Keratinocyte (primary cell): ENCODE measurements at regions not wholly inside any gene's neighbourhood (a gene's known extent, or its start where the extent isn't known, plus 50 kb on each side); places are given as distances from the start of the nearest gene placed in this dataset.

Source experiments
- DNase-seq: peaks from one replicate; pipeline ENCODE4 v3.0.0-alpha.2; 2011; ENCODE audit warnings: low read depth, missing footprints, low spot score
- FAIRE-seq: peaks from 2 replicates; lab custom pipeline; 2011; peaks lifted over from hg19 to GRCh38; lab: Jason Lieb, UNC
- H2AFZ ChIP-seq: 2 replicates; pipeline ENCODE4 v1.6.0; 2012; ENCODE audit warnings: low read length, control low read depth, inconsistent platforms; ENCODE audit not compliant: control insufficient read depth
- H3K27ac ChIP-seq: 2 replicates; pipeline ENCODE4 v1.5.1; 2011; ENCODE audit warnings: low read length; ENCODE audit not compliant: control insufficient read depth, insufficient read depth
- H3K27me3 ChIP-seq: 3 replicates; pipeline ENCODE4 v1.6.0; 2011; ENCODE audit warnings: low read length; ENCODE audit not compliant: control insufficient read depth, insufficient read depth; ENCODE audit errors: extremely low read depth
- H3K36me3 ChIP-seq, 2 experiments: 2 replicates in 1 of 2; 3 replicates in 1 of 2; pipeline ENCODE4 v1.5.1; 2011; ENCODE audit warnings: low read length in 2 of 2, mild to moderate bottlenecking in 1 of 2; ENCODE audit not compliant: control insufficient read depth in 2 of 2, insufficient read depth in 2 of 2; ENCODE audit errors: extremely low read depth in 1 of 2
- H3K4me1 ChIP-seq: 3 replicates; pipeline ENCODE4 v1.5.1; 2011; ENCODE audit warnings: low read length; ENCODE audit not compliant: control insufficient read depth, insufficient read depth; ENCODE audit errors: extremely low read depth
- H3K4me2 ChIP-seq: 3 replicates; pipeline ENCODE4 v1.6.0; 2011; ENCODE audit warnings: low read depth, low read length; ENCODE audit not compliant: control insufficient read depth, insufficient read depth; ENCODE audit errors: extremely low read depth
- H3K4me3 ChIP-seq, 3 experiments: fragments of 200-600 bp in 1 of 3; sonication (generic) in 1 of 3; 2 replicates in 2 of 3; 3 replicates in 1 of 3; pipeline ENCODE4 v1.5.1; 2011 to 2016; ENCODE audit warnings: low read length in 3 of 3, mild to moderate bottlenecking in 3 of 3, control low read depth in 2 of 3, inconsistent platforms in 1 of 3, low read depth in 1 of 3, mixed read lengths in 1 of 3, mixed run types in 1 of 3, moderate library complexity in 1 of 3; ENCODE audit not compliant: control insufficient read depth in 2 of 3, insufficient read depth in 2 of 3; ENCODE audit errors: extremely low read depth in 1 of 3
- H3K79me2 ChIP-seq: 2 replicates; pipeline ENCODE4 v1.6.0; 2012; ENCODE audit warnings: low read length; ENCODE audit not compliant: control insufficient read depth, insufficient read depth
- H3K9ac ChIP-seq: 3 replicates; pipeline ENCODE4 v1.6.0; 2011; ENCODE audit warnings: low read length; ENCODE audit not compliant: control insufficient read depth, insufficient read depth; ENCODE audit errors: extremely low read depth
- H3K9me1 ChIP-seq: 3 replicates; pipeline ENCODE4 v1.6.0; 2011; ENCODE audit warnings: low read length; ENCODE audit not compliant: control insufficient read depth, insufficient read depth; ENCODE audit errors: extremely low read depth
- H3K9me3 ChIP-seq: 2 replicates; pipeline ENCODE4 v1.5.1; 2012; ENCODE audit warnings: low read depth, low read length; ENCODE audit not compliant: control insufficient read depth
- H4K20me1 ChIP-seq: 3 replicates; pipeline ENCODE4 v1.6.0; 2011; ENCODE audit warnings: low read length; ENCODE audit not compliant: control insufficient read depth, insufficient read depth; ENCODE audit errors: extremely low read depth
- EZH2 ChIP-seq: IDR thresholded peaks from one replicate; pipeline ENCODE4 v1.6.1; 2012; ENCODE audit warnings: inconsistent platforms, mild to moderate bottlenecking, low read length, moderate library complexity
- dilution Hi-C: fragments of 300-500 bp; cut with MboI; formaldehyde crosslinking; loops from one replicate; pipeline ENCODE4 v1.7.0; 2020; ENCODE audit warnings: low sequenced_read_pairs; ENCODE audit not compliant: extremely low pct_ligation_motif_present
- TF ChIP-seq, protein P1 (sequence below), 3 experiments: IDR thresholded peaks in 1 of 3; conservative IDR thresholded peaks in 1 of 3; optimal IDR thresholded peaks in 1 of 3; 2 replicates in 2 of 3; 3 replicates in 1 of 3; pipeline versions ENCODE3 to v1.5.1; 2011; ENCODE audit warnings: low read length in 3 of 3, mild to moderate bottlenecking in 3 of 3, moderate library complexity in 2 of 3, control low read depth in 1 of 3, inconsistent platforms in 1 of 3; ENCODE audit not compliant: insufficient read depth in 2 of 3; ENCODE audit errors: extremely low read depth in 1 of 3

DNA sequence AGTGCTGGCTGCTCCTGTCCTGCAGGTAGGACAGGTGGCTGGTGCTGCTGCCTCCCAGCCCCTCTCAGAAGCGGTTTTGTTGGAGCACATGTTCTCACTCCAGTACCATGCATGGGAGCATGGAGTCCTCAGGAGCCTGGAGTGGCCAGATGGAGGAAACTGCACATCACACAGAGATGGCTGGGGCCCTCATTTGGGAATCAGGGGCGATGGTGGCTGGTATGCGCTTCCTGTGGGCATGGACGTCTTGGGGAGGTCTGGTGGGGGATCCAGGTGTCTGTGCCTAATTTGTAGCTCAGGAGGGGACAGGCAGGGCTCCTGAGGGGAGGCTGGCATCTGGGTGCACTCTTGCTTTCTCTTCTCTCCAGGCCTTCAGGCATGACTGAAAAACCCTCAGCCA lies 168.2 kb downstream of the KLF13 start:
- dilution Hi-C loops = no loop called here
- no peak overlapping the region for H3K4me2 ChIP-seq
- no peak for FAIRE-seq

DNA sequence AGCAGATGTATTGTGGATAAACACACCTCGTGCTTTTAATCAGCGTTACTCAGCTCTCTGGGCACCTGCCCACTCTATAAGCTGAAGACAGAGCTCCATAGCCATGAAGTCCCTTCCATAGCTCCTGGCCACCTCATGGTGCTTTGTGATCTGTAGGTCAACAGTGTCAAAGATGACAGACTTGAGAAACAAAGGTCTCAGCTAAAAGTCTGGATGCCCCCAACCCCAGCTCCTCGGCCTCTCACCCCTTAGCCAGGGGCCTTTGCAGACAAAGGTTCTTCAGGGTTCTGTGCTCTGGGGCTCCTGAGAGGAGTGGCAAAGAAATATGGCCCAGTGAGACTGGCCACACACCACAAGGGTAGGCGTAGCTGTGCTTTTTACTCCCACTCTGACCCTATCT lies 168.6 kb downstream of the KLF13 start:
- H3K9me3 ChIP-seq = no peaks in the 10 kb centered on the region
- DNase-seq (no peak), FAIRE-seq (no peak)
- dilution Hi-C loops = no loop called here
- TF ChIP-seq, protein P1, sequence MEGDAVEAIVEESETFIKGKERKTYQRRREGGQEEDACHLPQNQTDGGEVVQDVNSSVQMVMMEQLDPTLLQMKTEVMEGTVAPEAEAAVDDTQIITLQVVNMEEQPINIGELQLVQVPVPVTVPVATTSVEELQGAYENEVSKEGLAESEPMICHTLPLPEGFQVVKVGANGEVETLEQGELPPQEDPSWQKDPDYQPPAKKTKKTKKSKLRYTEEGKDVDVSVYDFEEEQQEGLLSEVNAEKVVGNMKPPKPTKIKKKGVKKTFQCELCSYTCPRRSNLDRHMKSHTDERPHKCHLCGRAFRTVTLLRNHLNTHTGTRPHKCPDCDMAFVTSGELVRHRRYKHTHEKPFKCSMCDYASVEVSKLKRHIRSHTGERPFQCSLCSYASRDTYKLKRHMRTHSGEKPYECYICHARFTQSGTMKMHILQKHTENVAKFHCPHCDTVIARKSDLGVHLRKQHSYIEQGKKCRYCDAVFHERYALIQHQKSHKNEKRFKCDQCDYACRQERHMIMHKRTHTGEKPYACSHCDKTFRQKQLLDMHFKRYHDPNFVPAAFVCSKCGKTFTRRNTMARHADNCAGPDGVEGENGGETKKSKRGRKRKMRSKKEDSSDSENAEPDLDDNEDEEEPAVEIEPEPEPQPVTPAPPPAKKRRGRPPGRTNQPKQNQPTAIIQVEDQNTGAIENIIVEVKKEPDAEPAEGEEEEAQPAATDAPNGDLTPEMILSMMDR (optimal IDR thresholded peaks at IDR 0.05 in 1 of 3, IDR thresholded peaks at IDR 0.05 in 1 of 3, conservative IDR thresholded peaks at IDR 0.05 in 1 of 3; ENCODE audit: extremely low read depth in 1 of 3, insufficient read depth in 2 of 3, low read length in 3 of 3) = no peak
- TF ChIP-seq EZH2 = no peak
- no peaks in the 10 kb centered on the region for H3K36me3 ChIP-seq
- H3K79me2 ChIP-seq = no peaks in the 10 kb centered on the region
- H3K4me2 ChIP-seq = no peak overlapping the region
- no peak overlapping the region for H2AFZ ChIP-seq
- no peak overlapping the region for H3K27ac ChIP-seq
- H3K27me3 ChIP-seq = no peaks in the 10 kb centered on the region
- no peaks in the 10 kb centered on the region for H4K20me1 ChIP-seq
- H3K9me1 ChIP-seq = no peaks in the 10 kb centered on the region
- peaks cover 11% of the 10 kb centered on the region for H3K4me1 ChIP-seq
- no peak overlapping the region for H3K9ac ChIP-seq
- H3K4me3 ChIP-seq = no peak overlapping the region

More for the DNA sequence above, 168.2 kb downstream of the KLF13 start:
- DNase-seq = no peak
- TF ChIP-seq, protein P1 (optimal IDR thresholded peaks at IDR 0.05 in 1 of 3, IDR thresholded peaks at IDR 0.05 in 1 of 3, conservative IDR thresholded peaks at IDR 0.05 in 1 of 3; ENCODE audit: extremely low read depth in 1 of 3, insufficient read depth in 2 of 3, low read length in 3 of 3) = no peak
- no peak for TF ChIP-seq EZH2
- Histone ChIP-seq H3K9ac (no peak overlapping the region), H3K9me3 (no peaks in the 10 kb centered on the region), H3K27ac (no peak overlapping the region), H3K4me3 (no peak overlapping the region), H4K20me1 (no peaks in the 10 kb centered on the region), H3K79me2 (no peaks in the 10 kb centered on the region), H3K36me3 (no peaks in the 10 kb centered on the region), H2AFZ (no peak overlapping the region), H3K4me1 (peaks cover 11% of the 10 kb centered on the region), H3K9me1 (no peaks in the 10 kb centered on the region), H3K27me3 (no peaks in the 10 kb centered on the region)
